Hepatocyte (in vitro differentiated cells): ENCODE measurements at regions not wholly inside any gene's neighbourhood (a gene's known extent, or its start where the extent isn't known, plus 50 kb on each side); places are given as distances from the start of the nearest gene placed in this dataset.
"Not testable (repeated sequence)": the region's sequence is repeated elsewhere in the genome, so short reads cannot be mapped to it uniquely, and the experiment has no call there.

Experiments used
- DNase-seq: peaks from one replicate; pipeline ENCODE4 v3.0.0-alpha.2; 2016; ENCODE audit warnings: low spot score
- H2AFZ ChIP-seq: fragments of 200-600 bp; sonication (generic); 2 replicates; pipeline ENCODE4 v1.6.0; 2016; ENCODE audit warnings: antibody characterized with exemption, mild to moderate bottlenecking
- H3K27ac ChIP-seq: fragments of 200-600 bp; sonication (generic); 2 replicates; pipeline ENCODE4 v1.5.1; 2016; ENCODE audit warnings: mild to moderate bottlenecking
- H3K27me3 ChIP-seq: fragments of 200-600 bp; sonication (generic); 2 replicates; pipeline ENCODE4 v1.6.1; 2016
- H3K36me3 ChIP-seq: fragments of 200-600 bp; sonication (generic); replicated peaks from 2 replicates; pipeline ENCODE4 v1.5.1; 2016; ENCODE audit warnings: low read depth; ENCODE audit not compliant: insufficient read depth
- H3K4me1 ChIP-seq: fragments of 200-600 bp; sonication (generic); 2 replicates; pipeline ENCODE4 v1.5.1; 2016; ENCODE audit warnings: mild to moderate bottlenecking, moderate library complexity; ENCODE audit not compliant: insufficient read depth
- H3K4me2 ChIP-seq: fragments of 200-600 bp; sonication (generic); 2 replicates; pipeline ENCODE4 v1.6.0; 2016
- H3K4me3 ChIP-seq: fragments of 200-600 bp; sonication (generic); 2 replicates; pipeline ENCODE4 v1.5.1; 2016; ENCODE audit warnings: mild to moderate bottlenecking
- H3K79me2 ChIP-seq: fragments of 200-600 bp; sonication (generic); 2 replicates; pipeline ENCODE4 v1.6.0; 2017; ENCODE audit warnings: mild to moderate bottlenecking
- H3K9me2 ChIP-seq: fragments of 200-600 bp; sonication (generic); replicated peaks from 2 replicates; pipeline ENCODE4 v1.6.0; 2017; ENCODE audit warnings: mild to moderate bottlenecking; ENCODE audit not compliant: insufficient read depth
- H3K9me3 ChIP-seq: fragments of 200-600 bp; sonication (generic); 2 replicates; pipeline ENCODE4 v1.5.1; 2016; ENCODE audit warnings: low read depth, mild to moderate bottlenecking
- H4K20me1 ChIP-seq: fragments of 200-600 bp; sonication (generic); 2 replicates; pipeline ENCODE4 v1.6.0; 2016; ENCODE audit warnings: mild to moderate bottlenecking; ENCODE audit not compliant: insufficient read depth, poor library complexity, severe bottlenecking
- CTCF ChIP-seq: fragments of 200-600 bp; sonication (generic); IDR thresholded peaks from 2 replicates; pipeline ENCODE4 v1.5.1; 2016; ENCODE audit warnings: antibody characterized with exemption, mild to moderate bottlenecking; ENCODE audit not compliant: poor library complexity
- EZH2 ChIP-seq: fragments of 200-600 bp; sonication (generic); IDR thresholded peaks from 2 replicates; pipeline ENCODE4 v1.6.1; 2016; ENCODE audit warnings: antibody characterized with exemption, mild to moderate bottlenecking, borderline replicate concordance
- EZH2phosphoT487 ChIP-seq: fragments of 200-600 bp; sonication (generic); IDR thresholded peaks from one replicate; pipeline ENCODE4 v1.6.1; 2018; ENCODE audit warnings: antibody characterized with exemption, mild to moderate bottlenecking, low read depth, moderate library complexity; ENCODE audit not compliant: unreplicated experiment, severe bottlenecking
- WGBS: methylation state at CpG from one replicate; pipeline ENCODE4 v1.1.6; 2016; ENCODE audit warnings: low lambda C conversion rate; ENCODE audit errors: missing lambda C conversion rate; 5-methylcytosine and 5-hydroxymethylcytosine counted together

- Histone ChIP-seq H3K9me2 (no peaks in the 10 kb centered on the region), H3K4me3 (no peak overlapping the region), H3K36me3 (no peaks in the 10 kb centered on the region), H3K27ac (no peak overlapping the region), H2AFZ (no peak overlapping the region), H3K9me3 (no peaks in the 10 kb centered on the region), H3K27me3 (no peaks in the 10 kb centered on the region), H3K4me2 (no peak overlapping the region), H4K20me1 (no peaks in the 10 kb centered on the region), H3K79me2 (no peaks in the 10 kb centered on the region), H3K4me1 (no peaks in the 10 kb centered on the region)
- TF ChIP-seq CTCF (no peak), EZH2 (no peak), EZH2phosphoT487 (no peak)
- no peak for DNase-seq
These were observed 724.0 kb downstream of the ANKRD7 start for GRCh38 chr7:118948508-118948907.

- no peaks in the 10 kb centered on the region for H3K4me1 ChIP-seq
- no peaks in the 10 kb centered on the region for H3K9me3 ChIP-seq
- no peaks in the 10 kb centered on the region for H4K20me1 ChIP-seq
- H3K27me3 ChIP-seq: no peaks in the 10 kb centered on the region
- H3K4me2 ChIP-seq: no peak overlapping the region
- no peak overlapping the region for H3K4me3 ChIP-seq
- H3K36me3 ChIP-seq: no peaks in the 10 kb centered on the region
- no peak for TF ChIP-seq CTCF
- no peak for TF ChIP-seq EZH2
- TF ChIP-seq EZH2phosphoT487: no peak
- no peak overlapping the region for H2AFZ ChIP-seq
- 89% methylated on average over 1 of the region's 1 CpG for WGBS
- no peaks in the 10 kb centered on the region for H3K79me2 ChIP-seq
- no peaks in the 10 kb centered on the region for H3K9me2 ChIP-seq
- no peak overlapping the region for H3K27ac ChIP-seq
- no peak for DNase-seq
These were observed 724.5 kb downstream of the ANKRD7 start for GRCh38 chr7:118949031-118949430.

GRCh38 chr7:118956285-118956684 lies 731.8 kb downstream of the ANKRD7 start:
- H3K27ac ChIP-seq, H3K9me2 ChIP-seq, H3K9me3 ChIP-seq, H3K79me2 ChIP-seq, H3K4me3 ChIP-seq, H3K36me3 ChIP-seq, H2AFZ ChIP-seq, H4K20me1 ChIP-seq, H3K4me2 ChIP-seq, DNase-seq, H3K4me1 ChIP-seq, H3K27me3 ChIP-seq: not testable (repeated sequence)
- 82% methylated on average over 2 of the region's 2 CpGs for WGBS

- no peaks in the 10 kb centered on the region for H3K36me3 ChIP-seq
- no peak overlapping the region for H3K27ac ChIP-seq
- no peaks in the 10 kb centered on the region for H3K79me2 ChIP-seq
- no peaks in the 10 kb centered on the region for H3K9me3 ChIP-seq
- H3K9me2 ChIP-seq: no peaks in the 10 kb centered on the region
- 48% methylated on average over 1 of the region's 1 CpG for WGBS
- no peaks in the 10 kb centered on the region for H3K4me1 ChIP-seq
- no peak for DNase-seq
- H3K4me2 ChIP-seq: no peak overlapping the region
- no peak for TF ChIP-seq EZH2
- TF ChIP-seq EZH2phosphoT487: no peak
- no peak for TF ChIP-seq CTCF
- no peak overlapping the region for H3K4me3 ChIP-seq
- H4K20me1 ChIP-seq: no peaks in the 10 kb centered on the region
- H3K27me3 ChIP-seq: no peaks in the 10 kb centered on the region
- no peak overlapping the region for H2AFZ ChIP-seq
These were observed 744.9 kb downstream of the ANKRD7 start for GRCh38 chr7:118969370-118969769.
